Posterior cingulate gyrus (tissue), 11 donors: ENCODE measurements at regions not wholly inside any gene's neighbourhood (a gene's known extent, or its start where the extent isn't known, plus 50 kb on each side); places are given as distances from the start of the nearest gene placed in this dataset.

ENCODE experiments used
- DNase-seq, 10 donors: peaks; one replicate each; pipeline versions ENCODE4 v3.0.0 to v3.0.0-alpha.2; 2020 to 2021; ENCODE audit warnings: mixed read lengths in 3 of 10
- intact Hi-C: fragments of 100-400 bp; cut with DNase I; formaldehyde crosslinking; loops from one replicate; pipeline ENCODE4 v1.15.1; 2023

- DNase-seq = peak in 5 of 10 donors; percentile 23 to 89 (median 23)
- intact Hi-C loops = no loop called here
Observed at GRCh38 chr9:106621313-106622163, 241.4 kb upstream of the ZNF462 start.

- DNase-seq = no peak
Observed at GRCh38 chr9:106622164-106622487, 240.8 kb upstream of the ZNF462 start.

GRCh38 chr9:106623558-106623957 is 239.4 kb upstream of the ZNF462 start:
- no peak for DNase-seq
- intact Hi-C loops = no loop called here

More at GRCh38 chr9:106622164-106622487, 240.8 kb upstream of the ZNF462 start:
- intact Hi-C loops = no loop called here

GRCh38 chr9:106625259-106625789 is 237.6 kb upstream of the ZNF462 start:
- no peak for DNase-seq
- intact Hi-C loops = no loop called here

GRCh38 chr9:106626936-106627335 is 236.0 kb upstream of the ZNF462 start:
- intact Hi-C loops = no loop called here
- DNase-seq = no peak

- intact Hi-C loops = no loop called here
- no peak for DNase-seq
Observed at GRCh38 chr9:106632621-106633020, 230.3 kb upstream of the ZNF462 start.

GRCh38 chr9:106634183-106634582 is 228.8 kb upstream of the ZNF462 start:
- no peak for DNase-seq
- intact Hi-C loops = no loop called here

GRCh38 chr9:106634641-106635040 is 228.3 kb upstream of the ZNF462 start:
- no peak for DNase-seq
- intact Hi-C loops = no loop called here

GRCh38 chr9:106637486-106637885 is 225.5 kb upstream of the ZNF462 start:
- intact Hi-C loops = no loop called here
- no peak for DNase-seq

GRCh38 chr9:106639873-106640568 is 222.9 kb upstream of the ZNF462 start:
- no peak for DNase-seq
- intact Hi-C loops = no loop called here

GRCh38 chr9:106643211-106643930 is 219.6 kb upstream of the ZNF462 start:
- intact Hi-C loops = no loop called here
- DNase-seq = no peak

GRCh38 chr9:106644661-106645060 is 218.3 kb upstream of the ZNF462 start:
- intact Hi-C loops = no loop called here
- no peak for DNase-seq

GRCh38 chr9:106648799-106649198 is 214.2 kb upstream of the ZNF462 start:
- intact Hi-C loops = no loop called here
- DNase-seq = no peak

- no peak for DNase-seq
- intact Hi-C loops = no loop called here
Observed at GRCh38 chr9:106649664-106650063, 213.3 kb upstream of the ZNF462 start.

GRCh38 chr9:106653213-106653612 is 209.8 kb upstream of the ZNF462 start:
- no peak for DNase-seq
- intact Hi-C loops = no loop called here

- DNase-seq = no peak
- intact Hi-C loops = no loop called here
Observed at GRCh38 chr9:106655966-106656365, 207.0 kb upstream of the ZNF462 start.

GRCh38 chr9:106657926-106658325 is 205.0 kb upstream of the ZNF462 start:
- intact Hi-C loops = no loop called here
- no peak for DNase-seq

- intact Hi-C loops = no loop called here
- DNase-seq = no peak
Observed at GRCh38 chr9:106668534-106668933, 194.4 kb upstream of the ZNF462 start.

GRCh38 chr9:106669835-106670234 is 193.1 kb upstream of the ZNF462 start:
- intact Hi-C loops = no loop called here
- DNase-seq = no peak

- intact Hi-C loops = no loop called here
- DNase-seq = no peak
Observed at GRCh38 chr9:106670418-106670817, 192.5 kb upstream of the ZNF462 start.

GRCh38 chr9:106675780-106676179 is 187.2 kb upstream of the ZNF462 start:
- intact Hi-C loops = no loop called here
- no peak for DNase-seq
